ELR (cell line): ENCODE measurements at regions not wholly inside any gene's neighbourhood (a gene's known extent, or its start where the extent isn't known, plus 50 kb on each side); places are given as distances from the start of the nearest gene placed in this dataset.
"Not testable (repeated sequence)": the region's sequence is repeated elsewhere in the genome, so short reads cannot be mapped to it uniquely, and the experiment has no call there.

Experiments used
- DNase-seq: peaks from one replicate; pipeline ENCODE4 v3.0.0-alpha.2; 2015; ENCODE audit warnings: low read depth

DNA sequence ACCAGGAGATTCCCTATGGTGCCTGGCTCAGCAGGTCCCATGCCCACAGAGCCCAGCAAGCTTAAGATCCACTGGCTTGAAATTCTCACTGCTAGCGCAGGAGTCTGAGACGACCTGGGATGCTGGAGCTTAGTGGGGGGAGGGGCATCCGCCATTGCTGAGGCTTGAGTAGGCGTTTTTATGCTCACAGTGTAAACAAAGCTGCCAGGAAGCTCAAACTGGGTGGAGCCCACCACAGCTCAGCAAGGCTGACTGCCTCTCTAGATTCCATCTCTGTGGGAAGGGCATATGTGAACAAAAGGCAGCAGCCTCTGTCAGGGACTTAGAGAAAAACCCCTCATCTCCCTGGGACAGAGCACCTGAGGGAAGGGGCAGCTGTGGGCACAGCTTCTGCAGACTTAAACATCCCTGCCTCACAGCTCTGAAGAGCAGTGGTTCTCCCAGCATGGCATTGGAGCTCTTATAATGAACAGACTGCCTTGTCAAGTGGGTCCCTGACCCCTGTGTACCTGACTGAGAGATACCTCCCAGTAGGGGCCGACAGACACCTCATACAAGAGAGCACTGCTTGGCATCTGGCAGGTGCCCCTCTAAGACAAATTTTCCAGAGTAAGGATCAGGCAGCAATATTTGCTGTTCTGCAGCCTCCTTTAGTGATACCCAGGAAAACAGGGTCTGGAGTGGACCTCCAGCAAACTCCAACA lies 231.5 kb upstream of the SETMAR start:
- DNase-seq = no peak

GRCh38 chr3:4077278-4077677 lies 225.9 kb upstream of the SETMAR start:
- DNase-seq = not testable (repeated sequence)

- no peak for DNase-seq
Observed at GRCh38 chr3:4077950-4078349, 225.2 kb upstream of the SETMAR start.

DNA sequence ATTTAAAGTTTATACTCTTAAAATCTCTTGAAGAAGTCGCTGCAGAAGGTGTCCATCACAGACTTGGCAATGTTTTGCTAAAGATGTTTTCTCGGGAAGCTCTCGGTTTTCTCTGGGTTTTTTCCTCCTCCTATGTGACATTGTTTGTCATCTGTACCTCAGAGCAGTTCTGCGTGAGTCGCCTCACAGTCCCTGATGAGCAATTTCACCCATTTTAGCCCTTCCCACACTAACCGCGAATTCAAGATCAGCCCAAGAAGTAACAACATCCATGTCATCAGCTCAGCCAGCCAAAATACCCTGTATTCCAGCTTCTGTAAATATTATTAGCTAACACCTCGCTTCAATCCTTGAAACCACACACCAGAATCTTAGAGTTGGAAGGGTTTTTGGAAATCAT lies 224.3 kb upstream of the SETMAR start:
- no peak for DNase-seq

- no peak for DNase-seq
Observed at GRCh38 chr3:4079339-4080195, 223.6 kb upstream of the SETMAR start.

GRCh38 chr3:4083225-4084015 lies 219.7 kb upstream of the SETMAR start:
- no peak for DNase-seq

DNA sequence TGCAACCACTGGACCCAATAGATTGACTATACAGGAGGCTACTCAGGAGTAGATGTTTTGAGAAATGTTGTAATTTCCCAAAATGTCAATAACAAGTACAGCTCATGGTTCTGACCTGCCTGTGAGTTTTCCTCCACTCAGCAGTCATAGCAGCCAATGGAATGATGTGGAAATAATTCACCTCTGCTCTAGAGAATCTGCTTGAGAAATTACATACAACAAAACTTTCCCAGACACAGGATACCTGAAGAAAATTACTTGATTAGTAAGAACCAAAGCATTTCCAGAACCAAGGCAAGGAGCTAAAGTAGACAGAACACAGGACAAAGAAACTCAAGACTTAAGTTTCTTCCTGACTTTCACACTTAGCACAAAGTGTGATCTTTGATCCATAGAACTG lies 218.9 kb upstream of the SETMAR start:
- DNase-seq = no peak

- not testable (repeated sequence) for DNase-seq
Observed at GRCh38 chr3:4086662-4087061, 216.5 kb upstream of the SETMAR start.

DNA sequence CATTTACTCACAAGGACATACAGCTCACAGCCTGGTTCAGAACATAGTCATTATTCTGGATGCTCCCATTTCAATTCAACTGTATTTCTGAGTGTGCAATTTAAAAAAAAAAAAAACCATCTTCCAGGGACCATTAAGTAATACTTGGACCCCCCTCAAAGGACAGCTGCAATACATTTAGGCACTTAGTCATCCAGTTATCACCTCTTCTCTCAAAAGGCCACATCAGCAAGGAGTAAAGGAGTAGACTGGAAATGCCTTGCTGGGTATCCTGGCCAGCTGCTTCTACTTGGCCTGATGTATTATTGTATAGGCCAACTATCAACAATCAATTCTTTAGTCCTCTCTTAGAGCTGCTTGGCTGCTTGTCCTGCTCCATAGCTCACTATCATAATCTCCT lies 211.4 kb upstream of the SETMAR start:
- DNase-seq = no peak

GRCh38 chr3:4097801-4098200 lies 205.4 kb upstream of the SETMAR start:
- DNase-seq = no peak

DNA sequence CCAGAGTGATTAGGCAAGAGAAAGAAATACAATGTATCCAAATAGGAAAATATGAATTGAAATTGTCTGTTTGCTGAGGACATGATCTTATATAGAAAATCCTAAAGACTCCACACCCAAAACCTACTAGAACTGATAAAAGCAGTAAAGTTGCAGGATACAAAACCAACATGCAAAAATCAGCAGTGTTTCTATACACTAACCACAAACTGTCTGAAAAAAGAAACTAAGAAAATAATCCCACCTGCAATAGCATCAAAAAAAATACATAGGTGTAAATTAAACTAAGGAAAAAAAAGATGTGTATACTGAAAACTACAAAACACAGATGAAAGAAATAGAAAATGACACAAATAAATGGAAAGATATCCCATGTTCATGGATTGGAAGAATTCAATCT lies 203.6 kb upstream of the SETMAR start:
- DNase-seq = no peak

DNA sequence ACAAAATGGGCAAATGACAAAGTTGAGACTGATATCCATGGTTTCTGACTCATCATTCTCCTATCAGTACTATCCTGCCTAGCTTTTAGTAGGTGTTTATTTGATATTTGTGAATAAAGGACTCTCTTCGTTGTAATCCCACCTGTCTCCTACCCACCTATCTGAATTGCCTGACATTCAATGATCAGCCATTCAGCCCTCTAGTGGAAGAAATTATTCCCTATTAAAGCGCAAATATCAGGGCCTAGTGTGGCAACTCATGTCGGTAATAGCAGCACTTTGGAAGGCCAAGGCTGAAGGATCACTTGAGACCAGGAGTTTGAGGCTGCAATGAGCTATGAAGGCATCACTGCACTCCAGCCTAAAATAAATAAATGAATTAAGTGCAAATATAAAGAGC lies 195.7 kb upstream of the SETMAR start:
- no peak for DNase-seq

DNA sequence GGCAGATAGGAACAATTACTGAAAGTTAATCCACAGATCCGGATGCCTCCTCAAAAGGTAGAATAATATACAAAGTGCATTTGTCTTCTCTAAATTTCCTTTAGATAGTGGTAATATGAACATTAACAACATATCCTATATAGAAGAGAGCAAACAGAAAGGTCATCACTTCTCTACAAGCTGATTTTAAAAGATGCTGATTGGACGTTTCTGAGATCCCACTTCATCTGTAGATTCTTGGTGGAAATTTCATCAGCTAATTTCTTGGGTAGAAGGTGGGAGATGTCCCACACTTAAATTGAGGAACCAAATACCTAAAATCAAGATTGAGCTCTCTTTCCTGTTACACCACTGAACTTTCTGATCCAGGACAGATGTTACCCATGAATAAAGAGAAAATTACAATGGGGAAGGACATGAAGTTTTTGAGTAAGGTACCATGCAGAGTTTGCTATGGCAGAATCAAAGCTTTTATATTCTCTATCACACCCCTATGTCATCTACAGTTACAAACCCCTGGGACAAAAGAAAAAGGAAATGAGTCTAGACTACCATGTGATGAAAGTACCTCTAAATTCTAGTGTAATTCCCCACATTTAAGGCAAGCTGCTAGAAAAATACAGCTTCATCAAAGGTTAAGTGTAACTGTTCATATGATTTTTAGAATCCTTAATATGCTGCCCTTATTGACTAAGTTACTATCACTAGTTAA lies 189.2 kb upstream of the SETMAR start:
- DNase-seq = no peak

- no peak for DNase-seq
Observed at GRCh38 chr3:4119119-4119518, 184.1 kb upstream of the SETMAR start.

DNA sequence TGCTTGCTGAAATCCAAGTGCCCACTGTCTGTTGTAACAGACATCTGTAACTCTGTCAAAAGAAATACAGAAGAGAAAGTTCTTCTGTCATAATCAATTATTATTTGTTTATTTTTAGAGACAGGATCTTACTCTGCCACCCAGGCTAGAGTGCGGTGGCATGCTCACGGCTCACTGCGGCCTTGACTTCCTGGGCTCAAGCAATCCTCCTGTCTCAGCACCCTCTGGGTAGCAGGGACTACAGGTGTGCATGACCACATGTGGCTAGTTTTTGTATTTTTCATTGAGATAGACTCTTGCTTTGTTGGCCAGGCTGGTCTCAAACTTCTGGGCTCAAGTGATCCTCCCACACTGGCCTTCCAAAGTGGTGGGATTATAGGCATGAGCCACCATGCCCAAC lies 177.6 kb upstream of the SETMAR start:
- no peak for DNase-seq

DNA sequence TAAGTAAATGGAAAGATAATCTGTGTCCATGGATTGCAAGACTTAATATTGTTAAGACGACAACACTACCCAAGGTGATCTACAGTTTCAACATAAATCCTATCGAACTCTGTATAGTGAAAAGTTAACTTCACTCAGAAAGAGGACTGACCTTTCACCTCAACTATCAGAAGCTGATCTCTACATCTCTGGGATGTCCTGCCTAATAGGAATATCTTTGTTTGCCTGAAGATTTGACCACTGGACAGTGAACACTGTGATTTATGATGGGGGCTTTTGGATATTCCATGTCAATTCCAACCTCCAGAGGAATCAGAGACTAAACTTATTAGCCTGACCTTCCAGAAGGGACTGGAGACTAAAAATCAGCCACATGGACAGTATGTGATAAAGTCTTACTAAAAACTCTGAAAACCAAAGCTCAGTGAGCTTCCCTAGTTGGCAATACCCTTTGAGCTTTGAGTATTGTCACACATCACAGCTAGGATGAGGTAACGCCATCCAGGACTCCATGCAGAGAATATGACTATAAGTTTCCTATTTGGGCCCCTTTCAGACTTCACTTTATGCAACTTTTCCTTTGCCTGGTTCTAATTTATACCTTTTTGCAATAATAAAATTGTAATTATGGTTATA lies 164.9 kb upstream of the SETMAR start:
- DNase-seq = no peak

DNA sequence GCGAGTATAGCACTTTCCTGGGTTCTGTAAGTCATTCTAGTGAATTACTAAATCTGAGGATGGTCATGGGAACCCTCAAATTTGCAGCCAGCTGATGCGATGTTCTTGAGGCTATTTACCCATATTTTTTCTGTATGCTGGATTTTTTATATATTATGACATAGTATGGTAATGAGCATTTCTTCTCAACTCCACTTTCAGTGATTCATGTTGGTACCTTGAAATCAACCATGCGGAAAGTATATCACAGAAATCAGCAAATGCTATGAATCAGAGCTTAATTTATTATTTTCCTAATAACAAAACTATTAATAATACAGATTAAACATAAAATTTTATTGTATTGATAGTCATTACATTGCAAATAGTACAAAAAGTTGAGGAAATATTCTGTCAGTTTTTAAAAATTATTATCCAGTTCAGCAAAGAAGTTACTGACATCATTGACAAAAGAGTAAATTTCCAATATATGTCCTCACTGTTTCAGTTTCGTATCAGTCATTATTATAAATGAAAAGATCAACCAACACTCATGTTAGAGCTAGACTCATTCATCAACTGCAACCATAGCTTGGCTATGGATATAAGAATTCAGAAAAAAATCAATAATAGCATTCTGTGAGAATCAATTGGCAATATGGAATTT lies 164.3 kb upstream of the SETMAR start:
- no peak for DNase-seq

DNA sequence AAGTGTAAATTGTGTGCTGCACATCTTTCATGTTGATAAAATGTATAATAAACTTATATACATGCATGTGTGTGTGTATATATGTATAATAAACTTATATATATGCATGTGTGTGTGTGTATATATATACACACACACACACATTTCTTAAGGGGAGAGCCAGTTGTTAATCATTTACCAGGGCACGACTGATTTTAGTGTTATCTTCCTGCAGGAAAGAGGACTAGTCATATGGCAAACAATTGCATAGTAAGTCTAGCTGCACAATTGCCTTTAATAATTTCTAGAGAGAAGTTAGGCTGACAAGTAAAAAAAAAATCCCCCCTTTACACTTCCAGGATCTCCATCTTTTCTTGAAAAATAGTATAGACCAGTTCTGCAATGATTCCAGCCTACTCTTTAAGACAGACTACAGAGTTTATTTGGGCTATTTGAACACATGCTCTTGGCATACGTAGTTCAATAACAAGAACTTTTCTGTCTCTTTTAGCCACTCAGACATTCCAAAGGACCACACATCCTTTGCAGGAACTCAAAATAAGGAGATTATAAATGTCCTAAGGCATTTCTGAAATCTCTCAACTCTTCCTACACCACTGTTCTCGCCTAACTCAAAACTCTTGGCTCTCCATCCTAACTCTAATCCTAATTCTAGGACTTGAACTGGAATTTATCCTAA lies 163.6 kb upstream of the SETMAR start:
- no peak for DNase-seq

DNA sequence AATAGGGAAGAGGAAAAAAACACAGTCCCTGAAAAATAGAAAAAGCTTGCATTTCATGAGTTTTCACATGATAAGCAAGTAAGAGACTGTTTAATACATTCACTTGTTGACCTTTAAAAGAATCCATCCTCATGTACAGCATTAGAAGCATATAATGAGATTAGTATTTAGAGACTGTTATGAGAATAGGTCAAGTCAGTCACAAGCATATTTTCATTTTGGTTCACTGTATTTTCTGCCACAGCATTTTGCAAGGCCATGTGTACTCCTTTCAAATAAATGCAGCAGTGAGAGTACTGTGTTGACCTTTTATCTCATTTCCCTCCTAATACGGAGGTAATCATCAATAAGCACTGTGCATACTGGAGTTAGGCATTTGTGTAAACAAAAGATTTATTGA lies 162.2 kb upstream of the SETMAR start:
- no peak for DNase-seq

GRCh38 chr3:4147556-4148118 lies 155.5 kb upstream of the SETMAR start:
- DNase-seq = no peak
